Hematopoietic multipotent progenitor cell (in vitro differentiated cells): ENCODE measurements at regions not wholly inside any gene's neighbourhood (a gene's known extent, or its start where the extent isn't known, plus 50 kb on each side); places are given as distances from the start of the nearest gene placed in this dataset.

Experiments
- DNase-seq, 3 donors: peaks; one replicate each; pipeline ENCODE4 v3.0.0-alpha.2; 2011 to 2015; ENCODE audit warnings: low read depth in 2 of 3, low spot score in 2 of 3

DNA sequence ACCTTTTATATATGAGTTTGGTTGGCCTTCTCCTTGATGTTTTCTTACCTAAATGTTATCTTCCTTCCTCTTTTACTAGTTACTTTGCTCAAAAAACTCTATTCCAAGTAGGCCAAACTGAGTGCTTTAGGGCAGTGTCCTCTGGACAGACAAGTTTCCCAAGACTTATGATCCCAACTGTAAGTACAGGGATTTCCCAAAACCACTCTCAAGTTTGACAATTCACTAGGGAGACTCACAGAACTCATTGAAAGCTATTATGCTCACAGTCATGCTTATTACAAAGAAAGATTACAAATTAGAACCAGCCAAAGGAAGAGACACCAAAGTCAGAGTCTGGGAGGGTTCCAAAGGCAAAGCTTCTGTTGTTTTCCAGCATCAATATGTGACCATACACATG lies 534.2 kb upstream of the ALCAM start:
- DNase-seq = no peak

DNA sequence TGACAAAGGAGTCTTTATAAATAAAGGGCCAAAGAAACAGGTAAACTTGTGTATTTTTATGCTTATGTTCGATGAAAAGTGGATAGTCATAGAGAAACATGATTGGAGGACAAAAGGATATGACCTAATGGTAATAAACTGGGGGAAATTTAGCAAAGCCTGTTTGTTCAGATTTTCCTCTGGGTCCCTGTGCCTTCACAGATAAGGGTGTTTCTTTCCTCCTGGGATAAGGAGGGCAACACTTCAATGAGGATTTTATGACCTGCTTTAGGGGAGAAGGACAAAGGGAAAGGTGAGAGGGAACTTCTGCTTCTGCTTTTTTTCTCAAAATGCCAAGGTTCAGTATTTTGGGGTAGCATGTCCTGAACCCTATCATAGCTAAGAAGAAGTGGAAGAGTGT lies 531.3 kb upstream of the ALCAM start:
- no peak for DNase-seq

GRCh38 chr3:104846270-104846669 lies 520.4 kb upstream of the ALCAM start:
- DNase-seq = no peak

- DNase-seq = no peak
Measured at GRCh38 chr3:104849070-104849469, 517.6 kb upstream of the ALCAM start.

GRCh38 chr3:104854468-104854867 lies 512.2 kb upstream of the ALCAM start:
- no peak for DNase-seq

GRCh38 chr3:104855702-104856101 lies 511.0 kb upstream of the ALCAM start:
- no peak for DNase-seq

- no peak for DNase-seq
Measured at GRCh38 chr3:104856741-104857140, 510.0 kb upstream of the ALCAM start.

DNA sequence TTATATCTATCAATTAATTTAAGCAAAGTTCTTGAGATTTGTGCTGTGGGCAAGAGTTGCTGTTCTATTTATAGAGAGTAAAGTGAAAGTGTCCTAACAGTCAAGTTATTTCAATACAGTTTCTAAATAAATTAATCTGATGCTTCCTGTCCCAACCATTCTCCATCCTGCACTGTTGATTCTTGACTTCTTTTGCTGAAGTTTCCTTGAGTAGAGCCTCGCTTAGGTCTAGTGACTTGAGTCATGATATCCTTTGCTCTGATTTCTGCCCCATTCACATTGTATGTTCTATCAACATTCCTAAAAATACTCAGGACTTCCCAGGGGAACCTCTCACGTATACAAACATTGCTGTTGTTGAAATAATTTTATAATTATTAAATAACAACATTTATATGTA lies 498.4 kb upstream of the ALCAM start:
- no peak for DNase-seq

- DNase-seq = no peak
Measured at GRCh38 chr3:104870276-104870675, 496.4 kb upstream of the ALCAM start.

GRCh38 chr3:104873331-104873730 lies 493.4 kb upstream of the ALCAM start:
- no peak for DNase-seq

DNA sequence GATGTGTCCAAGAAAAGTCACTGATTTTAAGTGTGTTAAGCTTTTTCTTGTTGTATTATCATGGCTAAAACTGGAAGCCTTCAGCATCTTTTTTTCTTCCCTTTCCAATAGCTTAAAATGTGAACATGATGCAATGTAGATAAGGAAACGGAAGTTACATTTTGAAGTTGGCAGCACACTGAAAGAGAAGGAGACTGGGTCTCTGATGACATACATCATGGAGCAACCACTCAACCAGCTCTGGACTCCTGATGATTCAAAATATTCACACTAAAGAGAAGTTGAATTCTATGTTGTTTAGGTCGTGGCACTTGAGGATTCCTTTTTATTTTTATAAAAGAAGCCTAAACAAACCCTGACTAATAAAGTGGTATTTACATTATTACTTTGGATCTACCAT lies 488.3 kb upstream of the ALCAM start:
- DNase-seq = no peak

DNA sequence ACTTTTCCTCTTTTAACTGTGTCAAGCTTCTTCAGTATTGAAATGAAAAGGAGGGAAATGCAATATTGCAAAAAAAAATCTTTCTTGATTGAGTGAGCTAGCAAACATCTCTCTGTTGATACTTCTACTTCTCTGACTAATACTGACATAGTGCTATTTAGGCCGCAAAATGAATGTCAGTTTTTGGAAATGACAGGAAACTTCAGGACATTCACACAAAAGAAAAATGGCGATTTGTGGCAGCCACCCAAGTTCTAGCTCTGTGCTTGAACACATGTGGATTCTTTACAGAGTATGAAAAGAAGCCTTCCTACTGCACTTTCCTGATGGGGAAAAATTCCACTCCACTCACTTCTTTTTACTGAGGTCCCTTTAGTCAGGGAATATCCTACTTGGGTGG lies 486.8 kb upstream of the ALCAM start:
- DNase-seq = no peak

DNA sequence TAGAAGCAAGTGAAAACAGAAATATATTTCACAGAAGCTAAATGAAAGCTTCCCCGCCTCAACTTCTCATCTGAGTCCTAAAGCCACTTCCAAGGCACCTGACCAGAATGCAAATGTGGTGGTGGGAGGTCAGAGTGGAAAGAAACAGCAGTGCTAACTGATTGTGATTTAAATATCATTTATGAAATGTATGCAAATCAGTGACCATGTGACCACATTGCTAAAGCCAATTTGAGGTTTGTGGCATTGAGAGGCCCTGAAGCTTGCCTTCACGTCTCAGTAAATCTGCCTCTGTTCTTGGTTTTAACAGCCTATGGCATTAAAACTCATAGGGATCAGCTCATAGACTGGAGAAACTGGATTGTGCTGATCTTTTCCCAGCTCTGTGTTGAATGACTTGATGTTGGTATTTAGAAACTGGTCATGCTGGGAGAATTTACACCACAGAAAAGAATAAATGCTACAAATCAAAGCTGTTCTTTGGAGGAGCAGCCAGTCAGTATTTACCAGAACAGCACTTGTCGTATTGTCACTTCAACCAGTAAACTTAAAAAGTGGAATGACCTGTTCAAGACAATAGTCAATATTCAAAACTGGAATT lies 481.4 kb upstream of the ALCAM start:
- DNase-seq = no peak

DNA sequence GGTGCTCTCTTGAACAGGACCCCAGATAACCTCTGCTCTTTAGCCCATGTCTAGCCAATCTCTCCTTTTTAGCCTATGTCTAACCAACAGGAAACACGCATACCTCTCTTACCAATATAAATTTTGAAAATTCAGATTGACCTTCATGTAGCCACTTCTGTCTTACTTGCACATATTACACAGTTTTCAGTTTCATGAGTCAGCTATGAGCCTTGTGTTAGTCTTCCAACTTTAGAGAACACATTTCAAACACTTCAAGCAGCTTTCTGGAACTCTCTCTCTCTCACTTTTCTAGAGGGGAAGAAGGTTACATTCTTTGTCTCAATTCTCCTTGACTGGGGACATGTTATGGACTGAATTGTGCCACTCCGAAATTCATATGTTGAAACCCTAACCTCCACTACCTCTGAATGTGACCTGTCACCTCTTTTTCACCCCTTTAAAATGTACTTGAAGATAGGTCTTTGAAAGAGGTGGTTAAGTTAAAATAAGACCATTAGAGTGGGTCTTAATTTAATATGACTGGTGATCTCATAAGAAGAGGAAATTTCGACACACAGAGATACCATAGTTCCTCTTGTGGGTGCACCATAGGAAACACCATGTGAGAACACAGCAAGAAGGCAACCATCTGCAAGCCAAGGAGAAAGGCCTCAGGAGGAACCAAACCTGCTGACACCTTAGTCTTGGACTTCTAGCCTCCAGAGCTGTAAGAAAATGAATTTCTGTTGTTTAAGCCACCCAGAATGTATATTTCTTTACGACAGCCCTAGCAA lies 480.3 kb upstream of the ALCAM start:
- DNase-seq = no peak

- no peak for DNase-seq
Measured at GRCh38 chr3:104887069-104887468, 479.6 kb upstream of the ALCAM start.

DNA sequence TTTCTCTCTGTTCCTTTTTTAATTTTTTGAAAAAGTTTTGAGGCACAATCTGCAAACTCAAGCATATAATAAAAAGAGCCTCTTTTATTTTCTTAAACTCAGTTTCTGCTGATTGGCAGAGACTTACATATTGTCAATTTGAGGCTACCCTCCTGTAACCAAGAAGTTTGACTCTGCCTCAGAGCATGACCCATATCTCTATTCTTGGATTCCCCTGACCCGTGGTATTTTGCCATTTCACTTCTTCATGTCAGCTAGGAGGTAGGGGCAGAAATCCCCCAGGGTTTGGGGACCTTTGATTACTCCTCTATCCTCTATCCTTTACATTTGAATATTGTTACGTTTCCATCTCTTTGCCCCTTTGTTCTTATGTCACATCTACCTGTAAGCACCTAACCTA lies 479.1 kb upstream of the ALCAM start:
- no peak for DNase-seq

DNA sequence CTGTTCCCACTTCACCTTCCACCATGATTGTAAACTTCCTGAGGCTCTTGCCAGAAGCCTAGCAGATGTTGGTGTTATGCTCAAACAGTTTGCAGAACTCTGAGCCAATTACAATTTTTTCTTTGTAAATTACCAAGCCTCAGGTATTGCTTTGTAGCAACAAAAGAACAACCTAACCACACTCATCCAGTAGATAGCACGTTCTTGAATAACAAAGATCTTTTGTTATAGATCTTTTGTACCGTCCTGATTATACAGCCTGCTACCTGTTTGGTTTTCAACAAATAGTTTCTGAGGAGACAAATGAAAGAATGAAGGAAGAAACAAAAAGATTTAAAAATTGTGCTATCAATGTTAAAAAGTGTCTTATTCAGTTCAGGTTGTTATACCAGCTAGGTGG lies 474.7 kb upstream of the ALCAM start:
- DNase-seq = no peak

DNA sequence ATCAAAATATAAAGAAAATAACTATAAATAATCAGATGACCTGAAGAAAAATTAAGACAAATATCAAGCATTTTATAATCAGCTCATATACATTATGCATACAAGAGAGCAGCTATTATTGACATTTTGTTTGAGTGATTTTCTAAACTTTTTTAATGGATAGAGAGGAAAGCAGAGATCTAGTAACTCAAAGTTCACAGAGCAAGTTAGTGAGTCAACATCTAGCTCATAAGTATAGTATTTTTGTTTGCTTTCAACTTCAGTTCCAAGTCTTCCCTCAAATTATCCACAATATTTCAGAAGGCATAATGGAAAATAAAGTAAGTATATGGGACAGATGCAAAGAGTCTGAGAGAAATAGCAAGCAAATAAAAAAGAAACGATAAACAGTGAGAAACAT lies 470.1 kb upstream of the ALCAM start:
- DNase-seq = no peak

- no peak for DNase-seq
Measured at GRCh38 chr3:104901396-104901795, 465.3 kb upstream of the ALCAM start.

- DNase-seq = no peak
Measured at GRCh38 chr3:104903064-104903463, 463.6 kb upstream of the ALCAM start.

- no peak for DNase-seq
Measured at GRCh38 chr3:104906001-104906639, 460.6 kb upstream of the ALCAM start.

- no peak for DNase-seq
Measured at GRCh38 chr3:104907507-104907906, 459.2 kb upstream of the ALCAM start.
